ENCODE measurements at regions not wholly inside any gene's neighbourhood (a gene's known extent, or its start where the extent isn't known, plus 50 kb on each side); places are given as distances from the start of the nearest gene placed in this dataset.

DNA sequence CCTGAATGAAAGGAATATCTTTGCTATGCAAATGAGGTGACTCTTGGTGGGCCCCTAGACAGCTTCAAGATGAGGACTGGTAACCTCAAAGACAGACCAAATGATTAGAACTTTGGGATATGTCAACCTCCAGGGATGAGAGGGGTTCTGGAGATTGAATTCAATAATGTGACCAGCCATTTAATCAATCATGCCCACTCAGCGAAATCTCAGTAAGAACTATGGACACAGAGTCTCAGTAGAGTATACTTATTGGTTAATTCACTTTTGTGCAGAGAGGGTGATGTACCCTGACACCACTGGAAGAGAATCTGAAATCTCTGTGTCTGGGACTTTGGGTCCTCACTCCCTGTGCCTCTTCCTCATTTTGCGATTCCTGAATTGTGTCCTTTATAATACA, 662.8 kb downstream of the OLFM4 start:
- no peak overlapping the region for H3K27ac Mint-ChIP-seq (ENCODE audit: low read depth, unreplicated experiment)
- H3K4me1 Mint-ChIP-seq (ENCODE audit: insufficient read depth, unreplicated experiment), result no peaks in the 10 kb centered on the region
- ChIA-PET CTCF (no interaction called here), POLR2A (no interaction called here)
- H3K36me3 Mint-ChIP-seq (ENCODE audit: insufficient read depth, unreplicated experiment), result no peaks in the 10 kb centered on the region
- DNase-seq (ENCODE audit: unreplicated experiment), result no peak
- BruUV-seq (replicated peaks), result no TSS peak
- no peaks in the 10 kb centered on the region for H3K27me3 Mint-ChIP-seq (ENCODE audit: insufficient read depth, unreplicated experiment)
- H3K4me3 Mint-ChIP-seq (ENCODE audit: unreplicated experiment), result no peak overlapping the region
- peaks cover 11% of the 10 kb centered on the region for H3K9me3 Mint-ChIP-seq (ENCODE audit: unreplicated experiment)
- TF ChIP-seq, protein P1, sequence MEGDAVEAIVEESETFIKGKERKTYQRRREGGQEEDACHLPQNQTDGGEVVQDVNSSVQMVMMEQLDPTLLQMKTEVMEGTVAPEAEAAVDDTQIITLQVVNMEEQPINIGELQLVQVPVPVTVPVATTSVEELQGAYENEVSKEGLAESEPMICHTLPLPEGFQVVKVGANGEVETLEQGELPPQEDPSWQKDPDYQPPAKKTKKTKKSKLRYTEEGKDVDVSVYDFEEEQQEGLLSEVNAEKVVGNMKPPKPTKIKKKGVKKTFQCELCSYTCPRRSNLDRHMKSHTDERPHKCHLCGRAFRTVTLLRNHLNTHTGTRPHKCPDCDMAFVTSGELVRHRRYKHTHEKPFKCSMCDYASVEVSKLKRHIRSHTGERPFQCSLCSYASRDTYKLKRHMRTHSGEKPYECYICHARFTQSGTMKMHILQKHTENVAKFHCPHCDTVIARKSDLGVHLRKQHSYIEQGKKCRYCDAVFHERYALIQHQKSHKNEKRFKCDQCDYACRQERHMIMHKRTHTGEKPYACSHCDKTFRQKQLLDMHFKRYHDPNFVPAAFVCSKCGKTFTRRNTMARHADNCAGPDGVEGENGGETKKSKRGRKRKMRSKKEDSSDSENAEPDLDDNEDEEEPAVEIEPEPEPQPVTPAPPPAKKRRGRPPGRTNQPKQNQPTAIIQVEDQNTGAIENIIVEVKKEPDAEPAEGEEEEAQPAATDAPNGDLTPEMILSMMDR (IDR thresholded peaks at IDR 0.05; ENCODE audit: unreplicated experiment), result no peak
- intact Hi-C loops (cut with micrococcal nuclease), result no loop called here

DNA sequence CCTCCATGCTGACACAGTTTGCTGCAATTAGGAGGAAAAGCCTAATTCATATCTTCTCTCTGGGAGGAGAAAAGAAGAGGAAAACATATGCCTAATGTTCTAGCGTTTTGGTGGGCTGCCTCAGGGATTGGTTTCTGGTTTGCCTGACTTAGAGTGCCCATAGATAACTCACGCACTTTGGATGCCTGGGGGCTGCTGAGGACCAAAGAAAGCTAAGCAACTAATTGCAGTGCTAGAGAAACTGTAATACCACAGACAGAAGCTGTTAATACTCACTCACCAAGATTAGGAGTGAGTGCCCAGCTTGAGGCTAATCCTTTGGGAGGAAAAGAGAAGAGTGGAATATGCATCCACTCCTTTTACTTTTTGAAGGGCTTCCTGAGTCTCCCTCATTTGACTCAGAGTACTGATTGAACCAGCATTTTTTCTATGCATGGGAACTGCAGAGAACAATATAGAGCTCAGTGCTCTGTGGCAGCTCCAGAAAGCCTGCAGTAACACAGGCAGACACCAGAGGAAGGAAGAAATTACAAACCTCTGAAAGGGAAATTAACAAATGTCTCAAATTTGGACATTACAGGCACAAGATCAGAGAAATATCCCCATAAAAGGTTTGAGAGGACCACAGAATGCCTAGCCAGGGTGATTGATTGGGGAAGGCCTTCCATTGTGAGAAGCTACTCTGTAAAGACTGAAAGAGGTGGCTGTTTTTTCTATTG, 666.4 kb downstream of the OLFM4 start:
- ChIA-PET POLR2A (no interaction called here), CTCF (interaction anchor here (0.5 to 1.4 kb wide), 3 partner anchors 8 to 81 kb away, joined by 3 to 4 read pairs (median 4); no protein-coding TSS in a partner anchor)
- no peak overlapping the region for H3K4me3 Mint-ChIP-seq (ENCODE audit: unreplicated experiment)
- H3K27me3 Mint-ChIP-seq (ENCODE audit: insufficient read depth, unreplicated experiment), result no peaks in the 10 kb centered on the region
- H3K4me1 Mint-ChIP-seq (ENCODE audit: insufficient read depth, unreplicated experiment), result no peaks in the 10 kb centered on the region
- TF ChIP-seq, protein P1 (IDR thresholded peaks at IDR 0.05; ENCODE audit: unreplicated experiment), result no peak
- peaks cover 8% of the 10 kb centered on the region for H3K9me3 Mint-ChIP-seq (ENCODE audit: unreplicated experiment)
- no TSS peak for BruUV-seq (replicated peaks)
- no peak overlapping the region for H3K27ac Mint-ChIP-seq (ENCODE audit: low read depth, unreplicated experiment)
- no peaks in the 10 kb centered on the region for H3K36me3 Mint-ChIP-seq (ENCODE audit: insufficient read depth, unreplicated experiment)
- intact Hi-C loops (cut with micrococcal nuclease), result no loop called here
- DNase-seq (ENCODE audit: unreplicated experiment), result no peak

DNA sequence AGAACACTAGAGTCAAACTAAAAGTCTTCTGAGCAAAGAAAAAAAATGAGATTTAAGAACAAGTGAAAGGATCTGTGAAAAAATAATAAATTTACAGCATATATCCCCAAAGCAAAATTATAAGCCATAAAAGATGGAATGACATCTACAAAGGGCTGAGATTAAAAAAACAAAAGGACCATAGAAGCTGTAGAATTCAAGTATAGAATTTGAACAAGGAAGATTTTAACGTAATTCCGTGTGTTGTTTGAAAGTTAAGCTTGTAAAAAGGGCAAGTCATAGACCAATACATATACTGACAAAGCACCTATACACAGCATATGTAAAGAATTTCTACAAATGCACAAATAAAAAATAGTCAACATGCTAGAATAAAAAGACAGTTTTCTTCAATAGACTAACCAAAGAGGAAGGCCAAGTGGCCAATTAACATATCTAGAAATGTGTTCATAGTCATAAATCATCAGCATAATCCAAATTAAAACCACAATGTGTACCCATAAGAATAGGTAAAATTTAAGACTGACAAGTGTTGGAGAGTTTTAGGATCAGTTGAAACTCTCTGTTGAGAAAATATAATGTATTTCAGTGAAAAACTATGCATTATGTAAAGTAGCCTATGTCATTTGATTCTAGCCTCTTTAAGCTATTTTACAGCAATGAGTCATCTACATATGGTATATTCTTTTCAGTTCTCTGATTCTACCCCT, 674.9 kb downstream of the OLFM4 start:
- ChIA-PET POLR2A (no interaction called here), CTCF (interaction anchor here (1.2 kb wide), 1 partner anchor 9 kb away, joined by 4 read pairs; no protein-coding TSS in a partner anchor)
- no peaks in the 10 kb centered on the region for H3K4me1 Mint-ChIP-seq (ENCODE audit: insufficient read depth, unreplicated experiment)
- no peak overlapping the region for H3K4me3 Mint-ChIP-seq (ENCODE audit: unreplicated experiment)
- H3K27me3 Mint-ChIP-seq (ENCODE audit: insufficient read depth, unreplicated experiment), result no peaks in the 10 kb centered on the region
- H3K27ac Mint-ChIP-seq (ENCODE audit: low read depth, unreplicated experiment), result no peak overlapping the region
- peaks cover 8% of the 10 kb centered on the region for H3K9me3 Mint-ChIP-seq (ENCODE audit: unreplicated experiment)
- TF ChIP-seq, protein P1 (IDR thresholded peaks at IDR 0.05; ENCODE audit: unreplicated experiment), result no peak
- BruUV-seq (replicated peaks), result no TSS peak
- intact Hi-C loops (cut with micrococcal nuclease), result no loop called here
- DNase-seq (ENCODE audit: unreplicated experiment), result no peak
- H3K36me3 Mint-ChIP-seq (ENCODE audit: insufficient read depth, unreplicated experiment), result no peaks in the 10 kb centered on the region

DNA sequence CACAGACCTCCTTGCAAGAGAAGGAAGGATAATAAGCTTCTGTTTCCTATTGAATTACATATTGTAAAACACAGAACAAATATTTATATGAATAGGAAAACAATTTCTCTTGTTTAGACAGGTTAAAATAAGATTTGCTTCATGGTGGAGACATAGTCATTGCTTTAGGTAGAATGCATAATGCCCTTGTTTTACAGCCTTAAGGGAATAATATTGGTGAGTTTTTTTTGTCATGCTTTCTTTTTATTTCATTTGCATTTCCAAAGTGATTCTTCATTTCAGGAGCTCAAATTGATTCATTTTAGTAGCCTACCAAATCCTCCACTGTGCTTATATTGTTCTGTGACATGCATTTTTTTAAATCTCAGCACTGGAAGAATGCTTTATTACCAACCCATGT, 690.7 kb downstream of the OLFM4 start:
- no TSS peak for BruUV-seq (replicated peaks)
- CTCF ChIA-PET, result no interaction called here
- no peak overlapping the region for H3K4me3 Mint-ChIP-seq (ENCODE audit: unreplicated experiment)
- POLR2A ChIA-PET, result no interaction called here
- intact Hi-C loops (cut with micrococcal nuclease), result no loop called here
- peaks cover 19% of the 10 kb centered on the region for H3K9me3 Mint-ChIP-seq (ENCODE audit: unreplicated experiment)
- H3K27ac Mint-ChIP-seq (ENCODE audit: low read depth, unreplicated experiment), result no peak overlapping the region
- H3K27me3 Mint-ChIP-seq (ENCODE audit: insufficient read depth, unreplicated experiment), result no peaks in the 10 kb centered on the region
- TF ChIP-seq, protein P1 (IDR thresholded peaks at IDR 0.05; ENCODE audit: unreplicated experiment), result no peak
- DNase-seq (ENCODE audit: unreplicated experiment), result no peak
- H3K4me1 Mint-ChIP-seq (ENCODE audit: insufficient read depth, unreplicated experiment), result no peaks in the 10 kb centered on the region
- H3K36me3 Mint-ChIP-seq (ENCODE audit: insufficient read depth, unreplicated experiment), result no peaks in the 10 kb centered on the region

Data from MCF 10A (cell line).